ENCODE measurements at regions not wholly inside any gene's neighbourhood (a gene's known extent, or its start where the extent isn't known, plus 50 kb on each side); places are given as distances from the start of the nearest gene placed in this dataset.

DNA sequence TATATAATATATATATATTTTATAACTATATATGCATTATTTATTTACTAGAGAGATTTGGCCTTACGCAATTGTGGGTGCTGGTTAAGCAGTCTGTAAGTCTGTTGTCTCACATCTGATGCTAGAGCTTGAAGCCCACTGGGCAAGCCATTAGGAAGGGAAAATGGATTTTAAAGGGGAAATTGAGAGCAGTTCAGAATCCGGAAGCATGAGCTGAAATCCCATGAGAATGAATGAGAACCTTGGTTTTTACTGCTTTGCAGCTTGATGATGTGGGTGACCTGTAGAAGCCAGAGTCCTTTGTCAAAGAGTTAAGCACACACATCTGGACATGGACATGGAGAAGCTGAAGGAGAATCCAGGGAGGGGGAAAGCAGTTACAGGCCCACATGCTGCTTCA lies 220.8 kb upstream of the DAB1 start:
- TF ChIP-seq ZFP30 (CRISPR knock-in tag; IDR thresholded peaks at IDR 0.05) (no peak), ISL1 (CRISPR knock-in tag; IDR thresholded peaks at IDR 0.05) (no peak), PPARA (CRISPR knock-in tag; IDR thresholded peaks at IDR 0.05; ENCODE audit: borderline replicate concordance) (no peak), ARNTL (CRISPR knock-in tag; IDR thresholded peaks at IDR 0.05; ENCODE audit: borderline replicate concordance, low read depth) (no peak), TOX (CRISPR knock-in tag; IDR thresholded peaks at IDR 0.05; ENCODE audit: borderline replicate concordance) (no peak), ZFP3 (CRISPR knock-in tag; IDR thresholded peaks at IDR 0.05) (no peak), ZNF8 (CRISPR knock-in tag; IDR thresholded peaks at IDR 0.05) (no peak), RARB (CRISPR knock-in tag; IDR thresholded peaks at IDR 0.05) (no peak), ZNF70 (CRISPR knock-in tag; IDR thresholded peaks at IDR 0.05) (no peak), SNAI2 (CRISPR knock-in tag; IDR thresholded peaks at IDR 0.05) (no peak), ZC3H10 (CRISPR knock-in tag; IDR thresholded peaks at IDR 0.05) (no peak), TCF4 (CRISPR knock-in tag; IDR thresholded peaks at IDR 0.05; ENCODE audit: borderline replicate concordance) (no peak)
- TF ChIP-seq, protein P1, sequence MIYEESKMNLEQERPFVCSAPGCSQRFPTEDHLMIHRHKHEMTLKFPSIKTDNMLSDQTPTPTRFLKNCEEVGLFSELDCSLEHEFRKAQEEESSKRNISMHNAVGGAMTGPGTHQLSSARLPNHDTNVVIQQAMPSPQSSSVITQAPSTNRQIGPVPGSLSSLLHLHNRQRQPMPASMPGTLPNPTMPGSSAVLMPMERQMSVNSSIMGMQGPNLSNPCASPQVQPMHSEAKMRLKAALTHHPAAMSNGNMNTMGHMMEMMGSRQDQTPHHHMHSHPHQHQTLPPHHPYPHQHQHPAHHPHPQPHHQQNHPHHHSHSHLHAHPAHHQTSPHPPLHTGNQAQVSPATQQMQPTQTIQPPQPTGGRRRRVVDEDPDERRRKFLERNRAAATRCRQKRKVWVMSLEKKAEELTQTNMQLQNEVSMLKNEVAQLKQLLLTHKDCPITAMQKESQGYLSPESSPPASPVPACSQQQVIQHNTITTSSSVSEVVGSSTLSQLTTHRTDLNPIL (CRISPR knock-in tag; IDR thresholded peaks at IDR 0.05; ENCODE audit: low read depth) = no peak
- TF ChIP-seq, protein P2, sequence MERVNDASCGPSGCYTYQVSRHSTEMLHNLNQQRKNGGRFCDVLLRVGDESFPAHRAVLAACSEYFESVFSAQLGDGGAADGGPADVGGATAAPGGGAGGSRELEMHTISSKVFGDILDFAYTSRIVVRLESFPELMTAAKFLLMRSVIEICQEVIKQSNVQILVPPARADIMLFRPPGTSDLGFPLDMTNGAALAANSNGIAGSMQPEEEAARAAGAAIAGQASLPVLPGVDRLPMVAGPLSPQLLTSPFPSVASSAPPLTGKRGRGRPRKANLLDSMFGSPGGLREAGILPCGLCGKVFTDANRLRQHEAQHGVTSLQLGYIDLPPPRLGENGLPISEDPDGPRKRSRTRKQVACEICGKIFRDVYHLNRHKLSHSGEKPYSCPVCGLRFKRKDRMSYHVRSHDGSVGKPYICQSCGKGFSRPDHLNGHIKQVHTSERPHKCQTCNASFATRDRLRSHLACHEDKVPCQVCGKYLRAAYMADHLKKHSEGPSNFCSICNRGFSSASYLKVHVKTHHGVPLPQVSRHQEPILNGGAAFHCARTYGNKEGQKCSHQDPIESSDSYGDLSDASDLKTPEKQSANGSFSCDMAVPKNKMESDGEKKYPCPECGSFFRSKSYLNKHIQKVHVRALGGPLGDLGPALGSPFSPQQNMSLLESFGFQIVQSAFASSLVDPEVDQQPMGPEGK (CRISPR knock-in tag; IDR thresholded peaks at IDR 0.05; ENCODE audit: borderline replicate concordance) = no peak
